HG02588 (cell line): ENCODE measurements at regions not wholly inside any gene's neighbourhood (a gene's known extent, or its start where the extent isn't known, plus 50 kb on each side); places are given as distances from the start of the nearest gene placed in this dataset.
"Not testable (repeated sequence)": the region's sequence is repeated elsewhere in the genome, so short reads cannot be mapped to it uniquely, and the experiment has no call there.

Experiments used
- ATAC-seq: cut with Tn5 transposase; IDR thresholded peaks from one replicate; pipeline ENCODE4 v1.9.1; 2021; ENCODE audit warnings: mild to moderate bottlenecking, moderate library complexity; ENCODE audit not compliant: unreplicated experiment

GRCh38 chr3:110504401-110504800 lies 567.2 kb upstream of the NECTIN3 start:
- ATAC-seq = no peak

GRCh38 chr3:110504901-110505300 lies 566.7 kb upstream of the NECTIN3 start:
- no peak for ATAC-seq

GRCh38 chr3:110506890-110507289 lies 564.7 kb upstream of the NECTIN3 start:
- ATAC-seq = no peak

DNA sequence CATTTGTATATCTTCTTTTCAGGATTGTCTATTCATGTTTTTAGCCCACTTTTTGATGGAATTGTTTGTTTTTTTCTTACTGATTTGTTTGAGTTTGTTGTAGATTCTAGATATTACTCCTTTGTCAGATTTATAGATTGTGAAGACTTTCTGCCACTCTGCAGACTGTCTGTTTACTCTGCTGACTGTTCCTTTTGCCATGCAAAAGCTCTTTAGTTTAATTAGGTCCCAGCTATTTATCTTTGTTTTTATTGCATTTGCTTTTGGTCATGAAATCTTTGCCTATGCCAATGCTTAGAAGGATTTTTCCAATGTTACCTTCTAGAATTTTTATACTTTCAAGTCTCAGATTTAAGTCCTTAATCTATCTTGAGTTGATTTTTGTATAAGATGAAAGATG lies 564.0 kb upstream of the NECTIN3 start:
- ATAC-seq = not testable (repeated sequence)

- no peak for ATAC-seq
These were observed 558.7 kb upstream of the NECTIN3 start for GRCh38 chr3:110512961-110513360.

DNA sequence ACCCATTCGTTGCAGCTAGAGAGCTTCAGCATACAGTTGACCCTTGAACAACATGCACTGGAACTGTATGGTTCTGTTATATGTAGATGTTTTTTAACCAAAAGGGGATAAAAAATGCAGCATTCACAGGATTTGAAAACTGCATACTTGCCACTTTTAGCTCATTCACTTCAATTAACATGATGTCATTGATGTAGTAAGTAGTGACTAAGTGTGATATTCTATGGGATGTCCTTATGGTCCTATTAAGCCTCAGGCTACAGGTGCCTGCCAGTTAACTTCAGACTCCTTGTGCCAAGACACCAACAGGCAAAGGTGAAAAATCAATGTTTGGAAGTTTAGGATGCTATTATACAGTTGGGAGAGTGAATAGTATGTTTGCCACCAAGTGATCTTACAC lies 553.6 kb upstream of the NECTIN3 start:
- ATAC-seq = no peak

DNA sequence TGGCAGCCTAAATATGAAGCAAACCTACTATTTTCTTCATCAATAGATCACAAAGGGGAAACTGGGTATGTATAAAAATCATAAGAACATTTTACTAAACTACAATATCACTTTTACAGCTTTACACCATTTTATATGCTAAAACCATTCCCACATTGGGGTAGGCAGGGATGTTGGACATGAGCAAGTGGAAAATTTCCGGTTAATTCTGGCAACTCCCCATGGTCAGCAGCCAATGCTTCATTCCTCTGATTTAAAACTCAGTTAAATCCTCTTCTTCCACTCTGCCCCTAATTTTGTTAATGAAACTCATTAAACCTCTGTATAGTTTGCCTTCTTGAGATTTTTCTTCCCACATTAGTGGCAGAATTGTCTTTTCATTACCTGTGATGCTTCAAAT lies 552.5 kb upstream of the NECTIN3 start:
- no peak for ATAC-seq

DNA sequence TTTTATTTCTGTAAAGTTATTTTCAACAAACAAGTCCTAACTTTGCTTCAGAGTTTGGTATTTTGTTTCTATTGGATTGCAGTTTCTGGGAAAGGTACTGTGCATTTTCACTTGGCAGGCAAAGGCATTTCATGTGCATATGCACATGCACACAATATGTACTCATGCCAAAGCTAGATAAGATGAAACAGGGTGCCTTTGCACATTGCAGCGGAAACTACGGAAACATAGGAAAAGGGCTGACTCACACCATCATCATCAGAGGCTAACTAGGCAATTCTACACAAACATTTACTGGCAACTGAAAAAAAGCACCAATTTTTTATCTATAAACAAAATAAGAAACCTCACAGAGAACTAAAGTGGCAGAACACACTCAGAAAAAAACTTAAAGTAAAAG lies 550.6 kb upstream of the NECTIN3 start:
- ATAC-seq = no peak

DNA sequence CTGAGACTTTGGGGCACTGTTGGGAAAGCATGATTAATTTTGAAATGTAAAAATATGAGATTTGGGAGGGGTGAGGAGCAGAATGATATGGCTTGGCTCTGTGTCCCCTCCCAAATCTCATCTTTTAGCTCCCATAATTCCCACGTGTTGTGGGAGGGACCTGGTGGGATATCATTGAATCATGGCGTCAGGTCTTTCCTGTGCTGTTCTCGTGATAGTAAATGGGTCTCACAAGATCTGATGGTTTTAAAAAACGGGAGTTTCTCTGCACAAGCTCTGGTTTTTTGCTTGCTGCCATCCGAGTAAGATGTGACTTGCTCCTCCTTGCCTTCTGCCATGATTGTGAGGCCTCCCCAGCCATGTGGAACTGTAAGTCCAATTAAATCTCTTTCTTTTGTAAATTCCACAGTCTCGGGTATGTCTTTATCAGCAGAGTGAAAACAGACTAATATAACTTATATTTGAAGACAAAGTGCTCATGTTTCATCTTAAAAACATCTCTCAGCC lies 546.0 kb upstream of the NECTIN3 start:
- ATAC-seq = not testable (repeated sequence)

- ATAC-seq = no peak
These were observed 544.6 kb upstream of the NECTIN3 start for GRCh38 chr3:110526777-110527727.

DNA sequence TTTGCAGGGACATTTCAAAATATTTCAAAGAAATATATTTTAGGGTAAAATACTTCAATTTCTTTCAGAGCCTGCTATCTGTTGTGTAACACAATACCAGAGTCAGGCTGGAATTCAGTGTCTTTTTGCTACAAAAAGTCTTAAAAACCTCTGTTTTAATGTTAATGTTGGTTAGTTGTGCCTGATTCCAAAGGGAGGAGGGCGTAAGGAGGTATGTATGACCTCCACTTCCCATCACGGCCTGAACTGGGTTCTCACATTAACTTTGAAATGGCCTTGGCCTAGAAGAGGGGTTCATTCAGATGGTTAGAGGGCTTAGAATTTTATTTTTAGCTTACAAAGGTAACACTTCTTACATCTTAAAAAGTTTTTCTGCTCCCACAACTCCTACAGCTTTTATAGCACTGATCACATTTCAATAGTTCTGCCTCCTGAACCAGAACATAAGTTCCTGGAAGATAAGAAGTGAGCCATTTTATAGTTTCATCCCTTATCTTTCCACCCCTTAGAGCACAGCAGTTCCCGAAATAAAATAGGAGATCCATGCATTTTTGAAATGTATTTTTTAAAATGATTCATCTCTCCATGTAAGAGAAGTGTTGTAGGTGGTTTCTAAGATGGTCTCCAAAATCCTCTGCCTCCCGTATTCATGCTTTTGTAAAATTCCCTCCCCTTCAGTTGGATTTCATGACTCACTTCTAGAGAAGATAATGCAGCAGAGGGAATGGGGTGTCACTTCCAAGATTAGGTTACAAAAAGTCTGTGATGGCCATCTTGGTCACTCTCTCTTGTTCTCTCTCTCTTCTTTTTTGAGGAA lies 543.1 kb upstream of the NECTIN3 start:
- no peak for ATAC-seq

GRCh38 chr3:110530902-110531301 lies 540.7 kb upstream of the NECTIN3 start:
- no peak for ATAC-seq

DNA sequence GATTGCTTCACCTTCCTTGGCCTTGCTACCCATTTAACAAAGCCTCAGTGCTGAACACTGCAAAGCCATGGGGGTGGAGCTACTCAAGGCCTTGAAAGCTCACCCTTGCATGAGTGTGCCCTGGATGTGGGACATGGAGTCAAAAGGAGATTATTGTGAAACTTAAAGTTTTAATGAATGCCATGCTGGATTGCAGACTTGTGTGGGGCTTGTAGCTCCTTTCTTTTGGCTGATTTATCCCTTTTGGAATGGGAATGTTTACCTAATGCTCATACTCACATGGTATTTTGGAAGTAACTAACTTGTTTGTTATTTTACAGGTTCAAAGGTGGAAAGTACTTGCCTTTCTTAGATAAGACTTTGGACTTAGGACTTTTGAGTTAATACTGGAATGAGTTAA lies 538.5 kb upstream of the NECTIN3 start:
- ATAC-seq = no peak

DNA sequence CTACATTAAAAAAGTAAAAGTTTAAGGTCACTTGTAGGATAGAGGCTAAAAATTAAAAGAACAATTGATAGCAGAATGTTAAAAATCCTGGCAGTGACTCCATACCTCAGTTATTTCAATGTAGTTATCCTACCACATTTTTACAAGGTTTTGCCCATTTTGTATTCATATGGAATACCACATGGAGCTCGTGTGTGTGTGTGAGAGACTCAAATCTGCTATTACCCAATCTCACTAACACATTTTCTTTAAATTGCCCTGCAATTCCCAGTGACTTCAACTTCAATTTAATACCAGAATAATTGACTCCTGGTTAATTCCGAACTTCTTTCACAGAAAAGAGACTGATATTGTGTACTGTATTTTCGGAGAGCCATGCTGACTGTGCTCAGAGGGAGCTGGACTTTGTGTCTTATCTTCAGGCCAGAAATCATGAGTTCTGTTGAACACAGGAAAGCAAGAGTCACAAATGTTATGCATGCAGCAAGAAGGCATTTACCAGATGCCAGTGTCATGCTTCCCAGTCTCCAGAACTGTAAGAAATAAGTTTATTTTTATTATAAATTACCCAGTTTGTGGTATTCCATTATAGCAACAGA lies 529.0 kb upstream of the NECTIN3 start:
- ATAC-seq = no peak

DNA sequence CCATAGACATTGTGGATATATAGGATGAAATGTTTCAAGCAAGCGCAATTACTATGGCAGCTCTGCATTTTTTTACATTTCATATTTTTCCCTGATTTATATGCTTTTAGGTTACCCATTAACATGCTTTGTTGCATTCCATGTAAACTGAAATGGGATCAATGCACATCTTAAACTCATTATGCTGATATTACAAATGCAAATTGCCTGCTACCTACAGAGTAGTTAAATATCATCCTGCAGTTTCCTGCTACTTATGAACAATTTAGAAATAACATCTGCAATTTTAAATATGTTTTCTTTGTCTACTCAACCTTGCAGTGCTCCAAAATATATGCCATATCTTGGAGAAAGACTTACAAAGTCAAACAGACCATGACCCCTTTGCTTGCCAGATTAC lies 526.9 kb upstream of the NECTIN3 start:
- no peak for ATAC-seq

GRCh38 chr3:110550511-110550910 lies 521.1 kb upstream of the NECTIN3 start:
- ATAC-seq = no peak

DNA sequence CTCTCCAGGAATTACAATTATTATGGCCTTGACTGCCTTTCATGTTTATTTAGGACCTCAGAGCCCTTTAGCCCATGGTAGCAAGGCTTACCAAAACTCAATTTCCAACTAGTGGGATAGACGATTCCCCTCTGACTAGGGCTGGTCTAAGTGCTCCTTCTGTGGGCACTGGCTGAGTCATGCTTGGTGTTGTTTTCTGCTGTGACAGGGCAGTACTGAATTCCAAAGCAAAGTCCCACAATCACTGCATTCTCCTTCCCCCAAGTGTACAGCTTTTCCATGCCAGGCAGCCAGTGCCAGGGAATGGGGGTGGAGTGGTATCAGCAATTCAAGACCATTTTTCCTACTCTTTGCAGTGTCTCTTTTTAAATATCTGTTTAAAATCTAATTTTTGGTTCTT lies 509.0 kb upstream of the NECTIN3 start:
- ATAC-seq = no peak

DNA sequence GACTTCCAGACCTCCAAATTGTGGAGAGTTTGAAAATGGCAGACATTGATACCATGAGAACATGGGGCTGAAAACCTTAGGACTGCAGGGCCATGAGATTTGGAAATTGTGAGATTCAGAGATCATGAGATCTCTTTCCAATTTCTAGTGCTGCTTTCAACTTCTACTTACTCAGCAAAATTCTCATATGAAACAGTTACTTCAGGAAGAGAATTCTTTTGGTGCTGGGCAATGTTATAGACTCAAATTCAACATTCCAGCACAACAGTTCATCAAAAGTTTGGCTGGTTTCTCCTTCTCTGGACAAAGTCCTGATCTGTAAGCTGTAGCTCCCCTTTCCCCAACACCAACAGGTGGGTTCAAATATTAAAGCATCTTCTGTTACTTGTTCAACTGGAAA lies 506.9 kb upstream of the NECTIN3 start:
- no peak for ATAC-seq

DNA sequence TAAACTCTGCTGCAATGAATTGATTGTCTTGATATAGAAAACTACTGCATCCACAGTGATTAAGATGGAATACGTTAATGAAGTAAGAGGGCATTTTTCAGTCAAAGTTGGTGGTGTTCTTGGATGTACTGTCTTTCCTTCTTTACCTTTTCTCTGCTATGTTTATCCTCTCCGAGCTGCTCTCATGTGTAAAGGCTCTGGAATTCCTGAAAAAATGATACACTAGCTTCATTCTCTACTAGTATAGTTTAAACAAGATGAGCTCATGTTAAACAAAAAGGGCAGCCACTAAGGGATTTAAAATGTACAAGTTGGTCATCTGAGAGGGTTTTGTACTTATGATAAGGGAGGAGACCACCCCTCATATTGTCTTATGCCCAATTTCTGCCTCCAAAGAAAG lies 504.6 kb upstream of the NECTIN3 start:
- ATAC-seq = no peak

DNA sequence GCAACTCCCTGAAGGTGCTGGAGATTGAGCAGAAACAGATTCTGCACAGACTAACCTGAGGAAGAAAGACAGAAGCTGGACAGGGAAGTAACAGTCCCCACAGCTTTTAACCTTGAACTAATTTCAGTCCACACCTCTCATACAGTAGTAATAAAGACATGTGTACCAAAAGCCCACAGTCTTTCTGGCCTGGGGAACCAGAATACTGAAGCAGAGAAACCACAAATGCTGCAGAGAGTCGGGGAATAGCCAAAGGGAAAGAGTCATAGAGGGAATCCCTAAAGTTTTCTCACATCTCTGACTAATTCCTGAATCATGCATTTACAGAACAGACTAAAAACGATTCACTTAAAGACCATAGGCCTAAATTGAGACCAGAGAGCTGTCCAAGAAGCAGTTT lies 503.4 kb upstream of the NECTIN3 start:
- peak; percentile 93 for ATAC-seq

DNA sequence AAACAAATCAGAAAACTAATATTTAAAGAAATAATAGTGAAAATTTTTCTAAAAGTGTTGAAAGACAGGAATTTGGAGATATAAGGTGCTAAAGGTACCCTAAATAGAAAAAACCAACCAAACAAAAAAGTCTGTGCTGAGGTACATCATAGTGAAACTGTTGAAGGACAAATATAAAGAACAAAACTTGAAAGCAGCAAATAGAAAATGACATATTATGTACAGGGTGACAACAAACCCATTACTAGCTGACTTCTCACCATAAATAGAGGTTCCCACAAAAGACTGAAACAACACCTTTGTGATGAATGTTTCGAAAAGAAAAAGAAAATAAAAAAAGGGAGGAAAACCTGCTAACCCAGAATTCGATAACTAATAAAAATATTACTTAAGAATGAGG lies 502.5 kb upstream of the NECTIN3 start:
- ATAC-seq = no peak
